ENCODE measurements at regions not wholly inside any gene's neighbourhood (a gene's known extent, or its start where the extent isn't known, plus 50 kb on each side); places are given as distances from the start of the nearest gene placed in this dataset.

DNA sequence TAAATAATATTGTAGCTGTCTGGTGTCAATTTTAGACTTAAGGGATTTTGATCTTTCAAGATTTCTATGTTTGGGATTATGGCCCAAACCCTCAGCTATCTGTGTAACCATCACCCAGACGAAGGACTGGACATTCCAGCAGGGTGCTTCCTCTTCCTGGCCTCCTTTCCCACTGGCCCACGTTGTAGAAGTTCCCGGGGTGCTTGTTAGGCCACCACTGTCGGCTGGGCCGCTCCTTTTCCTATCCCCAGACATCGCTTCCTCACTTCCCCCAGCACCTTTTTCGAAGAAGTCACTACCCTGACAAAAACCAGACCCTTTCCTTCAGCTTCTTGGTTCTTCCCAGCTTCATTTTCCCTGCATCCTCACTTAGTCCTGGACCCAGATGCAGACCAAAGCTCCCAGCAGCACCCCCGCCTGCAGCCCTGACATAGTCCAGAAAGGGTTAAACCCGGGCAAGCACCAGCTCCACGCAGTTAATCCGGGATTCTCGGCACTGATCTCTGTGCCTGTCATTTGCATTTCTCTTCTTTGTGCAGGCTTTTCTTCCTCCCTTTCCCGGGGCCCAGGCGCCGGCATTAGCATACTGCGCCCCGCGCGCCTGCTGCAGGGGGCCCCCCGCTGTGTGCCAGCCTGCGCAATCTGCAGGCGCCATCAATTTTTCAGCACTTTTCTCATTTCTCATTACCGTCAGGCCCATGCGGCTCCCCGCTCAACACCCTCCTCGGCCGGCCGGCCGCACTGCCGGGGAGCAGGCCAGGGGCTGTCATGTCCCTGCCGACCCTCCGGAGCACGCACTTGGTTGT, 90.6 kb downstream of the ZNF621 start:
- Histone ChIP-seq H3K27ac (ENCODE audit: low read depth, low read length) (no peak overlapping the region), H3K9me3 (ENCODE audit: low read depth, low read length) (no peaks in the 10 kb centered on the region), H3K4me1 (ENCODE audit: insufficient read depth, low read length) (no peaks in the 10 kb centered on the region), H3K27me3 (ENCODE audit: insufficient read depth, low read length) (peaks cover 8% of the 10 kb centered on the region), H2AFZ (ENCODE audit: low read length) (no peak overlapping the region), H3K79me2 (ENCODE audit: insufficient read depth, low read length) (no peaks in the 10 kb centered on the region), H3K4me2 (ENCODE audit: insufficient read depth, low read length) (no peak overlapping the region), H3K36me3 (ENCODE audit: insufficient read depth, low read length) (no peaks in the 10 kb centered on the region), H4K20me1 (ENCODE audit: insufficient read depth, low read length) (no peaks in the 10 kb centered on the region), H3K4me3 (ENCODE audit: insufficient read depth, low read length) (no peak overlapping the region)
- DNase-seq (ENCODE audit: insufficient read length, low spot score, missing footprints): no peak
- TF ChIP-seq, protein P1, sequence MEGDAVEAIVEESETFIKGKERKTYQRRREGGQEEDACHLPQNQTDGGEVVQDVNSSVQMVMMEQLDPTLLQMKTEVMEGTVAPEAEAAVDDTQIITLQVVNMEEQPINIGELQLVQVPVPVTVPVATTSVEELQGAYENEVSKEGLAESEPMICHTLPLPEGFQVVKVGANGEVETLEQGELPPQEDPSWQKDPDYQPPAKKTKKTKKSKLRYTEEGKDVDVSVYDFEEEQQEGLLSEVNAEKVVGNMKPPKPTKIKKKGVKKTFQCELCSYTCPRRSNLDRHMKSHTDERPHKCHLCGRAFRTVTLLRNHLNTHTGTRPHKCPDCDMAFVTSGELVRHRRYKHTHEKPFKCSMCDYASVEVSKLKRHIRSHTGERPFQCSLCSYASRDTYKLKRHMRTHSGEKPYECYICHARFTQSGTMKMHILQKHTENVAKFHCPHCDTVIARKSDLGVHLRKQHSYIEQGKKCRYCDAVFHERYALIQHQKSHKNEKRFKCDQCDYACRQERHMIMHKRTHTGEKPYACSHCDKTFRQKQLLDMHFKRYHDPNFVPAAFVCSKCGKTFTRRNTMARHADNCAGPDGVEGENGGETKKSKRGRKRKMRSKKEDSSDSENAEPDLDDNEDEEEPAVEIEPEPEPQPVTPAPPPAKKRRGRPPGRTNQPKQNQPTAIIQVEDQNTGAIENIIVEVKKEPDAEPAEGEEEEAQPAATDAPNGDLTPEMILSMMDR (IDR thresholded peaks at IDR 0.05; ENCODE audit: extremely low read depth, low read depth, low read length): no peak

DNA sequence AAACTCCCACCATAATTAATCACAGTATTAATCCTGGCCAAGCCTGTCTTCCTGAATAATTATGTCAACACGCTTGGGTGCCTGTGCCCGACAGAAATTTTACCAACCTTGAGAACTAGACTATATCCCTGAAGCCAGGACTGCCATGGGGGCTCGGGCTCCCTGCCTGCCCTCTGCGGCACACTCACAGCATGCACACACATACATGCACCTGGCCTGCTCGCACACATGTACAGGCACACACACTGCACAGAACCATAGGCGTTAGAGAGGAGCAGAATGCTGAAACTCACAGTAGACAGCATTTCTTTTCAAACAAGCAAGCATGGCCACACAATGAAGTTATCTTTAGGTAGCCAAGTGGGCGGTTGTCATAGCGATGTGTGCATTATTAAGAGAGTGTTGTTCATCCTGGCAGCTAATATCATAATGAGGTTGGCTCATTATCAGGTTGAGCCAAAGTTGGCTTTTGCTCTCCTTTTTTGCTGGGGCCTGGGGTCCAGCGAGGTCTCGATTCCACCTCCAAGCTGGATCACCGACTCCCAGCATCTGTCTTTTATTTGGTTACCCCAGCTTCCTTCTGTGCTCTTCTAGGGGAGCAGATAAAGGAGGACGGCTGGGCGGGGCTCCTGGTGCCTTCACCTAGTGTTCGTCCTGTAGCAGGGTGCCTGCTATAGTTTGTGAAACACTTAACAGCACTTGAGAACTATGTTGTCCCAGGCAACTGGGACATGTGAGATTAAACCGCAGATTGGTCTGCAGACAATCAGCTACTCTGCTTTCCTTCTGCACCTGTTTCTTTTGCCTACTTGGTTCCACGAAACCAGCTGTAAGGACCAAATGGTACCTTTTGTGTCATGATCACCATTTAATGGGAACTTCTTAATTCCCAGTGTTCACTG, 91.4 kb downstream of the ZNF621 start:
- no peak overlapping the region for H2AFZ ChIP-seq (ENCODE audit: low read length)
- H3K27ac ChIP-seq (ENCODE audit: low read depth, low read length): no peak overlapping the region
- H3K4me2 ChIP-seq (ENCODE audit: insufficient read depth, low read length): no peak overlapping the region
- no peaks in the 10 kb centered on the region for H3K4me1 ChIP-seq (ENCODE audit: insufficient read depth, low read length)
- TF ChIP-seq, protein P1 (IDR thresholded peaks at IDR 0.05; ENCODE audit: extremely low read depth, low read depth, low read length): no peak
- H3K9me3 ChIP-seq (ENCODE audit: low read depth, low read length): no peaks in the 10 kb centered on the region
- no peaks in the 10 kb centered on the region for H4K20me1 ChIP-seq (ENCODE audit: insufficient read depth, low read length)
- DNase-seq (ENCODE audit: insufficient read length, low spot score, missing footprints): no peak
- H3K4me3 ChIP-seq (ENCODE audit: insufficient read depth, low read length): no peak overlapping the region
- H3K36me3 ChIP-seq (ENCODE audit: insufficient read depth, low read length): no peaks in the 10 kb centered on the region
- no peaks in the 10 kb centered on the region for H3K79me2 ChIP-seq (ENCODE audit: insufficient read depth, low read length)
- H3K27me3 ChIP-seq (ENCODE audit: insufficient read depth, low read length): peaks cover 8% of the 10 kb centered on the region

DNA sequence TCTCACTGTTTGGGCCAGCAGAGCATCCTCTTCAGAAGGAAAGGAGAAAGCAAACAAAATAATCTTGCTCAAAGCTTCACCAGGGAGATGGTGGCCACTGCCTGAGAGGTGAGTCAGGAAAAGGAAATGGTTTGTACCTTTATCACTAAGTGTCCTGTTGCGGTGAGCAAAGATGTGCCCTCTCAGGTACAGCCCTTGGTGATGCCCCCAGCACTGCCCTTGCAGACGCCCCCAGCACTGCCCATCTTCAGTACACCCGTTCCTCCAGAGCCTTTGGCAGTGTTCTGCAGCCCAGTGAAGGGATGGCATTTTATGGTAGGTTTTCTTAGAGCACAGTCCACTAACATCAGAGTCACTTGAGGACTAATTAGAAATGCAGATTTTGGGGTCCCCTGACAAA, 92.3 kb downstream of the ZNF621 start:
- no peak for DNase-seq (ENCODE audit: insufficient read length, low spot score, missing footprints)
- no peak overlapping the region for H3K4me2 ChIP-seq (ENCODE audit: insufficient read depth, low read length)
- H3K4me1 ChIP-seq (ENCODE audit: insufficient read depth, low read length): no peaks in the 10 kb centered on the region
- no peak overlapping the region for H3K4me3 ChIP-seq (ENCODE audit: insufficient read depth, low read length)
- H3K36me3 ChIP-seq (ENCODE audit: insufficient read depth, low read length): no peaks in the 10 kb centered on the region
- H4K20me1 ChIP-seq (ENCODE audit: insufficient read depth, low read length): no peaks in the 10 kb centered on the region
- no peak overlapping the region for H2AFZ ChIP-seq (ENCODE audit: low read length)
- no peaks in the 10 kb centered on the region for H3K79me2 ChIP-seq (ENCODE audit: insufficient read depth, low read length)
- H3K27me3 ChIP-seq (ENCODE audit: insufficient read depth, low read length): peaks cover 8% of the 10 kb centered on the region
- H3K9me3 ChIP-seq (ENCODE audit: low read depth, low read length): no peaks in the 10 kb centered on the region
- no peak overlapping the region for H3K27ac ChIP-seq (ENCODE audit: low read depth, low read length)
- TF ChIP-seq, protein P1 (IDR thresholded peaks at IDR 0.05; ENCODE audit: extremely low read depth, low read depth, low read length): no peak

DNA sequence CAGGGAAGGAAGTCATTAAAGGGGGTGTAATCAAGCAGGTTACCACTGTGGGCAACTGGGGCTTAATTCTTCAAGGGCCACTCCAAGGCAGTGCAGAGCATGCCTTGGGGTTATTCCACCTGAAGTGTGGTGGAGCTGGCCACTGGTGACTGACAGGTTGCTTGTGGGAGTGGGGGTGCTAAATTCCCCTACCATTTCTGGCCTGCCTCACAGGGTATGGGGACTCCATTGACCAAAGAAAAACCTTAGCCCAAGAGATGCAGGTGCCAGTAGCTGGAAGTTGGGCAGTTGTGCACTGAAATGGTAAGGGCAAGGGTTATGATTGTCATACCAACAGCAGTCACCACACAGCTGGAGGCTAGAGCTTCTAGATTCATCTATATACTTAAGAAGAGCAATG, 93.4 kb downstream of the ZNF621 start:
- Histone ChIP-seq H3K9me3 (ENCODE audit: low read depth, low read length) (no peaks in the 10 kb centered on the region), H3K4me3 (ENCODE audit: insufficient read depth, low read length) (no peak overlapping the region), H3K4me1 (ENCODE audit: insufficient read depth, low read length) (no peaks in the 10 kb centered on the region), H3K36me3 (ENCODE audit: insufficient read depth, low read length) (no peaks in the 10 kb centered on the region), H4K20me1 (ENCODE audit: insufficient read depth, low read length) (no peaks in the 10 kb centered on the region), H3K4me2 (ENCODE audit: insufficient read depth, low read length) (no peak overlapping the region), H3K27ac (ENCODE audit: low read depth, low read length) (no peak overlapping the region), H3K79me2 (ENCODE audit: insufficient read depth, low read length) (no peaks in the 10 kb centered on the region), H3K27me3 (ENCODE audit: insufficient read depth, low read length) (peaks cover 8% of the 10 kb centered on the region), H2AFZ (ENCODE audit: low read length) (no peak overlapping the region)
- TF ChIP-seq, protein P1 (IDR thresholded peaks at IDR 0.05; ENCODE audit: extremely low read depth, low read depth, low read length): no peak
- DNase-seq (ENCODE audit: insufficient read length, low spot score, missing footprints): no peak
